Astrocyte (in vitro differentiated cells and primary cell): ENCODE measurements at regions not wholly inside any gene's neighbourhood (a gene's known extent, or its start where the extent isn't known, plus 50 kb on each side); places are given as distances from the start of the nearest gene placed in this dataset.

Experiments used
- DNase-seq: peaks from one replicate; pipeline ENCODE4 v3.0.0-alpha.2; 2010; ENCODE audit warnings: low read depth
- FAIRE-seq: peaks from 2 replicates; lab custom pipeline; 2011; peaks lifted over from hg19 to GRCh38; lab: Jason Lieb, UNC
- H2AFZ ChIP-seq: 2 replicates; pipeline ENCODE4 v1.6.0; 2012; ENCODE audit warnings: low read depth, low read length, inconsistent platforms
- H3K27ac ChIP-seq: 2 replicates; pipeline ENCODE4 v1.5.1; 2011; ENCODE audit warnings: low read depth, low read length, inconsistent platforms
- H3K27me3 ChIP-seq: 2 replicates; pipeline ENCODE4 v1.6.0; 2011; ENCODE audit warnings: low read length, inconsistent platforms; ENCODE audit not compliant: insufficient read depth
- H3K36me3 ChIP-seq: 2 replicates; pipeline ENCODE4 v1.5.1; 2011; ENCODE audit warnings: low read length, inconsistent platforms; ENCODE audit not compliant: insufficient read depth
- H3K4me1 ChIP-seq: 2 replicates; pipeline ENCODE4 v1.5.1; 2011; ENCODE audit warnings: low read length, inconsistent platforms; ENCODE audit not compliant: insufficient read depth
- H3K4me2 ChIP-seq: 2 replicates; pipeline ENCODE4 v1.6.0; 2012; ENCODE audit warnings: low read length, inconsistent platforms
- H3K4me3 ChIP-seq: 2 replicates; pipeline ENCODE4 v1.5.1; 2011; ENCODE audit warnings: low read depth, mild to moderate bottlenecking, low read length, inconsistent platforms; ENCODE audit not compliant: insufficient read depth
- H3K79me2 ChIP-seq: 2 replicates; pipeline ENCODE4 v1.6.0; 2012; ENCODE audit warnings: mild to moderate bottlenecking, low read length, inconsistent platforms; ENCODE audit not compliant: insufficient read depth
- H3K9ac ChIP-seq: 2 replicates; pipeline ENCODE4 v1.6.0; 2012; ENCODE audit warnings: mild to moderate bottlenecking, low read length, inconsistent platforms
- H3K9me3 ChIP-seq: 2 replicates; pipeline ENCODE4 v1.5.1; 2012; ENCODE audit warnings: low read depth, mild to moderate bottlenecking, low read length, inconsistent platforms; ENCODE audit not compliant: insufficient read depth
- H4K20me1 ChIP-seq: 2 replicates; pipeline ENCODE4 v1.6.0; 2012; ENCODE audit warnings: low read length, inconsistent platforms; ENCODE audit not compliant: insufficient read depth
- H3K27ac Mint-ChIP-seq: one replicate; pipeline ENCODE4 v1.8.0; 2021; ENCODE audit warnings: mild to moderate bottlenecking, mixed read lengths; ENCODE audit not compliant: unreplicated experiment
- H3K27me3 Mint-ChIP-seq: one replicate; pipeline ENCODE4 v1.8.0; 2021; ENCODE audit warnings: low read depth, mixed read lengths; ENCODE audit not compliant: unreplicated experiment
- H3K36me3 Mint-ChIP-seq: one replicate; pipeline ENCODE4 v1.8.0; 2021; ENCODE audit warnings: low read depth, mixed read lengths; ENCODE audit not compliant: unreplicated experiment
- H3K4me1 Mint-ChIP-seq: one replicate; pipeline ENCODE4 v1.8.0; 2021; ENCODE audit warnings: low read depth, mixed read lengths; ENCODE audit not compliant: unreplicated experiment
- H3K4me3 Mint-ChIP-seq: one replicate; pipeline ENCODE4 v1.8.0; 2021; ENCODE audit warnings: mild to moderate bottlenecking, moderate library complexity, mixed read lengths; ENCODE audit not compliant: unreplicated experiment
- H3K9me3 Mint-ChIP-seq: one replicate; pipeline ENCODE4 v1.8.0; 2021; ENCODE audit warnings: mild to moderate bottlenecking, mixed read lengths; ENCODE audit not compliant: unreplicated experiment
- CTCF ChIP-seq: IDR thresholded peaks from 2 replicates; pipeline ENCODE4 v1.5.1; 2011; ENCODE audit warnings: low read depth, mild to moderate bottlenecking, inconsistent platforms, low read length, moderate library complexity; ENCODE audit not compliant: insufficient read depth
- EZH2 ChIP-seq: IDR thresholded peaks from 2 replicates; pipeline ENCODE4 v1.6.1; 2012; ENCODE audit warnings: mild to moderate bottlenecking, low read length, inconsistent platforms; ENCODE audit not compliant: insufficient read depth

GRCh38 chr12:114878781-114879180, 194.8 kb upstream of the TBX3 start:
- Histone ChIP-seq H2AFZ (no peak overlapping the region), H3K79me2 (no peaks in the 10 kb centered on the region), H3K9ac (no peak overlapping the region), H3K36me3 (no peaks in the 10 kb centered on the region), H3K4me1 (no peaks in the 10 kb centered on the region), H3K9me3 (no peaks in the 10 kb centered on the region), H3K27ac (no peak overlapping the region), H3K4me2 (no peak overlapping the region), H3K27me3 (no peaks in the 10 kb centered on the region), H3K4me3 (no peak overlapping the region), H4K20me1 (no peaks in the 10 kb centered on the region)
- Mint-ChIP-seq H3K4me1 (no peaks in the 10 kb centered on the region), H3K27me3 (peaks cover 13% of the 10 kb centered on the region), H3K27ac (no peak overlapping the region), H3K4me3 (no peak overlapping the region), H3K36me3 (no peaks in the 10 kb centered on the region), H3K9me3 (no peaks in the 10 kb centered on the region)
- DNase-seq (no peak), FAIRE-seq (no peak)
- no peak for TF ChIP-seq EZH2
- TF ChIP-seq CTCF: no peak

GRCh38 chr12:114876968-114877680, 193.1 kb upstream of the TBX3 start:
- peaks cover 10% of the 10 kb centered on the region for H3K27me3 Mint-ChIP-seq
- Histone ChIP-seq H3K4me2 (no peak overlapping the region), H3K27ac (no peak overlapping the region), H4K20me1 (no peaks in the 10 kb centered on the region), H3K36me3 (no peaks in the 10 kb centered on the region), H3K27me3 (no peaks in the 10 kb centered on the region), H3K4me3 (no peak overlapping the region), H3K4me1 (no peaks in the 10 kb centered on the region), H2AFZ (no peak overlapping the region), H3K79me2 (no peaks in the 10 kb centered on the region), H3K9me3 (no peaks in the 10 kb centered on the region), H3K9ac (no peak overlapping the region)
- H3K4me3 Mint-ChIP-seq: no peak overlapping the region
- DNase-seq (no peak), FAIRE-seq (no peak)
- no peak overlapping the region for H3K27ac Mint-ChIP-seq
- H3K9me3 Mint-ChIP-seq: no peaks in the 10 kb centered on the region
- no peaks in the 10 kb centered on the region for H3K36me3 Mint-ChIP-seq
- no peaks in the 10 kb centered on the region for H3K4me1 Mint-ChIP-seq
- no peak for TF ChIP-seq CTCF
- TF ChIP-seq EZH2: no peak

- Histone ChIP-seq H3K27ac (no peak overlapping the region), H3K4me3 (no peak overlapping the region), H3K4me1 (no peaks in the 10 kb centered on the region), H4K20me1 (no peaks in the 10 kb centered on the region), H3K27me3 (no peaks in the 10 kb centered on the region), H2AFZ (no peak overlapping the region), H3K36me3 (no peaks in the 10 kb centered on the region), H3K9ac (no peak overlapping the region), H3K9me3 (no peaks in the 10 kb centered on the region), H3K4me2 (no peak overlapping the region), H3K79me2 (no peaks in the 10 kb centered on the region)
- Mint-ChIP-seq H3K27me3 (peaks cover 12% of the 10 kb centered on the region), H3K27ac (no peak overlapping the region), H3K4me1 (no peaks in the 10 kb centered on the region), H3K36me3 (no peaks in the 10 kb centered on the region), H3K9me3 (no peaks in the 10 kb centered on the region), H3K4me3 (no peak overlapping the region)
- FAIRE-seq: no peak
- TF ChIP-seq EZH2 (no peak), CTCF (no peak)
- DNase-seq: no peak
Observed at GRCh38 chr12:114875313-114875712, 191.3 kb upstream of the TBX3 start.
